NT2/D1 (cell line): ENCODE measurements at regions not wholly inside any gene's neighbourhood (a gene's known extent, or its start where the extent isn't known, plus 50 kb on each side); places are given as distances from the start of the nearest gene placed in this dataset.

Experiments used
- DNase-seq: peaks from one replicate; pipeline ENCODE4 v3.0.0-alpha.2; 2011; ENCODE audit warnings: low read depth, low spot score
- H3K27me3 ChIP-seq: 2 replicates; pipeline ENCODE4 v1.6.0; 2011; ENCODE audit warnings: mild to moderate bottlenecking; ENCODE audit not compliant: insufficient read length, insufficient read depth
- H3K36me3 ChIP-seq: 2 replicates; pipeline ENCODE4 v1.6.1; 2011; ENCODE audit warnings: mild to moderate bottlenecking, low read length, mixed read lengths; ENCODE audit not compliant: insufficient read depth, insufficient read length
- H3K4me1 ChIP-seq: 2 replicates; pipeline ENCODE4 v1.5.1; 2011; ENCODE audit not compliant: insufficient read depth, insufficient read length
- H3K4me3 ChIP-seq: 2 replicates; pipeline ENCODE4 v1.5.1; 2011; ENCODE audit warnings: low read depth; ENCODE audit not compliant: insufficient read length
- H3K9ac ChIP-seq: 2 replicates; pipeline ENCODE4 v1.6.0; 2011; ENCODE audit warnings: low read depth; ENCODE audit not compliant: insufficient read length
- H3K9me3 ChIP-seq: 2 replicates; pipeline ENCODE4 v1.5.1; 2011; ENCODE audit warnings: mild to moderate bottlenecking, low read length; ENCODE audit not compliant: insufficient read depth
- SUZ12 ChIP-seq: IDR thresholded peaks from 2 replicates; pipeline ENCODE4 v1.6.1; 2011; ENCODE audit not compliant: insufficient read length, insufficient read depth; ENCODE audit errors: extremely low read depth
- YY1 ChIP-seq: IDR thresholded peaks from 2 replicates; pipeline ENCODE4 v1.6.1; 2011; ENCODE audit not compliant: insufficient read length, insufficient read depth
- ZNF274 ChIP-seq: IDR thresholded peaks from 2 replicates; pipeline ENCODE4 v1.6.1; 2011; ENCODE audit warnings: mild to moderate bottlenecking, low read depth, low read length

- no peaks in the 10 kb centered on the region for H3K4me1 ChIP-seq
- no peak for TF ChIP-seq SUZ12
- TF ChIP-seq YY1, result no peak
- no peak for TF ChIP-seq ZNF274
- H3K36me3 ChIP-seq, result no peaks in the 10 kb centered on the region
- H3K9ac ChIP-seq, result no peak overlapping the region
- DNase-seq, result no peak
- H3K4me3 ChIP-seq, result no peak overlapping the region
- no peaks in the 10 kb centered on the region for H3K27me3 ChIP-seq
- H3K9me3 ChIP-seq, result no peaks in the 10 kb centered on the region
These were observed 281.9 kb downstream of the USP25 start for GRCh38 chr21:16011719-16012118.

GRCh38 chr21:16013570-16013969, 283.8 kb downstream of the USP25 start:
- H3K9me3 ChIP-seq, result no peaks in the 10 kb centered on the region
- no peaks in the 10 kb centered on the region for H3K4me1 ChIP-seq
- no peak for DNase-seq
- H3K36me3 ChIP-seq, result no peaks in the 10 kb centered on the region
- H3K4me3 ChIP-seq, result no peak overlapping the region
- no peak overlapping the region for H3K9ac ChIP-seq
- H3K27me3 ChIP-seq, result no peaks in the 10 kb centered on the region
- TF ChIP-seq ZNF274, result no peak

GRCh38 chr21:16020878-16021277, 291.1 kb downstream of the USP25 start:
- Histone ChIP-seq H3K4me1 (no peaks in the 10 kb centered on the region), H3K9me3 (no peaks in the 10 kb centered on the region), H3K36me3 (no peaks in the 10 kb centered on the region), H3K9ac (no peak overlapping the region), H3K4me3 (no peak overlapping the region), H3K27me3 (no peaks in the 10 kb centered on the region)
- no peak for DNase-seq
- TF ChIP-seq YY1 (no peak), ZNF274 (no peak), SUZ12 (no peak)

DNA sequence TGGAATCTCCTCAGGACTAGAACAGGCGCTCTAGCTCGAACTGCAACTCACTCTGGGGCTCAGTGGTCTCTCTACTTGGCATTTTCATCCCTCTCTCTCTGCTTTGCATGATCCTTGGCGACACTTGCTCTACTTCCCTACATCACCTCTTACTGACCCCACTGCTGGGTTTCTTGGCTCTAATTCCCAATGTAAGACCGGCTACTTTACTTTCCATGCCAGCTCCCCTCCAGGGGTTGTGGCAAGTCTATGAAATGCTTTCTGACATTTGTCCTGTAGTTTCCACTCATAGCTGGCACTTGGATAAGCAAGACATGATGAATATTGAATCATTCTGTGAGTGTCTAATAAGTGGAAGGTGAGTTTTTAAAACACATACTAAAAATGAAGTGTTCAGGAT, 292.3 kb downstream of the USP25 start:
- Histone ChIP-seq H3K9ac (no peak overlapping the region), H3K36me3 (no peaks in the 10 kb centered on the region), H3K27me3 (no peaks in the 10 kb centered on the region), H3K9me3 (no peaks in the 10 kb centered on the region), H3K4me1 (no peaks in the 10 kb centered on the region), H3K4me3 (no peak overlapping the region)
- DNase-seq, result no peak
- TF ChIP-seq ZNF274, result no peak
- TF ChIP-seq SUZ12, result no peak
- TF ChIP-seq YY1, result no peak

- Histone ChIP-seq H3K27me3 (no peaks in the 10 kb centered on the region), H3K4me3 (no peak overlapping the region), H3K9ac (no peak overlapping the region), H3K36me3 (no peaks in the 10 kb centered on the region), H3K9me3 (no peaks in the 10 kb centered on the region), H3K4me1 (no peaks in the 10 kb centered on the region)
- no peak for DNase-seq
- no peak for TF ChIP-seq YY1
- no peak for TF ChIP-seq SUZ12
- TF ChIP-seq ZNF274, result no peak
These were observed 293.1 kb downstream of the USP25 start for GRCh38 chr21:16022921-16023320.

GRCh38 chr21:16028142-16028541, 298.4 kb downstream of the USP25 start:
- Histone ChIP-seq H3K9me3 (no peaks in the 10 kb centered on the region), H3K9ac (no peak overlapping the region), H3K36me3 (no peaks in the 10 kb centered on the region), H3K4me3 (no peak overlapping the region), H3K27me3 (no peaks in the 10 kb centered on the region), H3K4me1 (no peaks in the 10 kb centered on the region)
- no peak for TF ChIP-seq YY1
- TF ChIP-seq ZNF274, result no peak
- no peak for TF ChIP-seq SUZ12
- no peak for DNase-seq

DNA sequence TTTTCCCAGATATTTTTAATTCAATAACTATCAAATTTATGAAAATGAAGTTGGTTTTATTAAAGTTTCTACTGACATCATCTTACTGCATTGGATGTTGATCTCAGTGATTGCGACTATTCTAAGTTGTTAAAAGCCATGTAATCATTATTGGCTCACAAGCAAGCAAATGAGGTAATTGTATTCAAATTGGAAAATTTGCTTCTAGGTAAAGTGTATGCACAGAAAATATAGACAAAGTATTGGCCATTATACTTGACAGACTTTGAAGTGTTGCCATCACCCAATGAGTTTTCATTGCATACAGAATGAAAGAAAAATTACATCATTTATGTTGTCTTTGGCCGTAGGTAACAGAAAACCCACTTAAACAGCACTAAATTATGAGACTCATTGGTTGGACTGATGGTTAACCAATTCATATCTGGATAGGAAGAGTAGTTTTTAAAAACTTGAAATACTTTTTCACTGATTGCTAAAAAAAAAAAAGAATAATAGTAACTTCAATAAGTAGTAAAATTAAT, 299.2 kb downstream of the USP25 start:
- no peak for TF ChIP-seq YY1
- no peak for DNase-seq
- H3K4me1 ChIP-seq, result no peaks in the 10 kb centered on the region

DNA sequence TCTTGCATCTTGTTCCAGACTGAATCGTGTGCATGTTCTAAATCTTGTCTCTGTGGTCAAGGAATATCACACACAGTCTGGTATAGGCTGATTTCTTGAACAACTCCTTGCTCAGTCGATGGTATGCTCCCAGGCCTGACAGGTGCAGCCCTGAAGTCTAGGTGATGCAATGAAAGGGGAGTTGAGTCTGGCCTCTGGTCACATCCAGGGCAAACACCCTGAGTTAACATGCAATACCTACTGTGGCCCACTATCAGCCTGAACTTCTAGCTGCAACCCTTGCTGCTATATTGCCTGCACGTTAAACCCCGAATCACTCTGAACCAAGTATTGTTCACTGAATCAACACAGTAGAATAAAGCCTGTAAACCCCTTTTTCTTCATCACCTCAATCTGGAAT, 303.4 kb downstream of the USP25 start:
- no peaks in the 10 kb centered on the region for H3K9me3 ChIP-seq
- H3K9ac ChIP-seq, result no peak overlapping the region
- H3K4me3 ChIP-seq, result no peak overlapping the region
- H3K4me1 ChIP-seq, result no peaks in the 10 kb centered on the region
- H3K36me3 ChIP-seq, result no peaks in the 10 kb centered on the region
- H3K27me3 ChIP-seq, result no peaks in the 10 kb centered on the region
- TF ChIP-seq SUZ12, result no peak
- no peak for TF ChIP-seq YY1
- TF ChIP-seq ZNF274, result no peak
- no peak for DNase-seq

More for the DNA sequence above, 299.2 kb downstream of the USP25 start:
- Histone ChIP-seq H3K36me3 (no peaks in the 10 kb centered on the region), H3K9ac (no peak overlapping the region), H3K9me3 (no peaks in the 10 kb centered on the region), H3K27me3 (no peaks in the 10 kb centered on the region), H3K4me3 (no peak overlapping the region)
